CD4-positive, alpha-beta T cell treated with Interferon gamma for 1 hour (primary cell): ENCODE measurements at regions not wholly inside any gene's neighbourhood (a gene's known extent, or its start where the extent isn't known, plus 50 kb on each side); places are given as distances from the start of the nearest gene placed in this dataset.
A peak's percentile ranks its signal among the peaks of the same experiment; 100 is the strongest.
"Not testable (repeated sequence)": the region's sequence is repeated elsewhere in the genome, so short reads cannot be mapped to it uniquely, and the experiment has no call there.

ENCODE experiments used
- DNase-seq: peaks from one replicate; pipeline ENCODE4 v3.0.0-alpha.2; 2020

- no peak for DNase-seq
These were observed 203.1 kb downstream of the ARHGEF9 start for GRCh38 chrX:63581906-63582305.

DNA sequence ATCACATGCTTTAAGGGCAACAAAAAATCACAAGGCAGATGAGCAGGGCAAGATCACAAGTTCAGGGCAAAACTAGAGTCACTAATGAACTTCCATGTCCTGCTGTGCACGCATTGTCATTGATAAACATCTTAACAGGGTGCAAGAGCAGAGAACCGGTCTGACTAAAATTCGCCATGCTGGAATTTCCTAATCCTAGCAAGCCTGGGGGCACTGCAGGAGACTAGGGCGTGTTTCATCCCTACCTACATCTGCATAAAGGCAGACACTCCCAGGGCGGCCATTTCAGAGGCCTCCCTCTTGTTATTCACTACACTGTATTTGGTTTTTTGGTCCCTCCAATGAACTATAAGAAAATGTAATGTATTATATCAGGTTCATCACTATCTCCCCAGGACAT lies 203.6 kb downstream of the ARHGEF9 start:
- DNase-seq: no peak

DNA sequence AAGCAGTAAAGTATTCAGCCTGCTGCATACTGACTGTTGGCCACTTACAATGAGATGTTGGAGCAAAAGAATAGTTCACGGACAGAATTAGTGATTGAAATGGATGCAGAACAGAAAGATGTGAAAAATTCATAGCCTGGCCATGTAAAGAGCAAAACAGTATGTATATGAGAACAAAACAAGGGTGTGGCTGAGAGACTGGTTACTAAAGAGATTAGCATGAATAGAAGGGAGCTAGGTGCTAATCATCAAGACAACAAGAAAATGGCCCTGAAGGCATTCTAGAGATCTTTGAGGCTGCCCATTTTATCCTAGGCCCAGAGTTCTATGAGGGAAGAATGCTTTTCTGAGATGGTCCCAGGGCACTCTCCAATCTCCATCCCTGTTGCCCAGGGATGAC lies 208.5 kb downstream of the ARHGEF9 start:
- DNase-seq: no peak

GRCh38 chrX:63575700-63576099 lies 209.3 kb downstream of the ARHGEF9 start:
- DNase-seq: not testable (repeated sequence)

DNA sequence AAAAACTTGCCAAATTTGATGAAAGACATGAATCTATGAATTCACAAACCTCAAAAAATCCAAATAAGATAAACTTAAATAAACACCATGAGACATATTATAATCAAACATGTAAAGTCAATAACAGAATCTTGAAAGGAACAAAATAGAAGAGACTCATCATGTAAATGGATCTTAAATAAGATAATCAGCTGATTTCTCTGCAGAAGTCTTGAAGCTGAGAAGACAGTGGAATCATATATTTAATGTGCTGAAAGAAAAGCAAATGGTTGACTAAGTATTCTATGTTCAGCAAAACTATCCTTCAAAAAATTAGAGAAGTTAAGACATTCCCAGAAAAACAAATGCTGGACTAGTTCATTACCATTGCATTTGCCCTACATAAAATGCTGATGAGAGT lies 215.7 kb upstream of the SPIN4 start:
- DNase-seq: no peak

GRCh38 chrX:63561425-63561824 lies 210.3 kb upstream of the SPIN4 start:
- DNase-seq: no peak

DNA sequence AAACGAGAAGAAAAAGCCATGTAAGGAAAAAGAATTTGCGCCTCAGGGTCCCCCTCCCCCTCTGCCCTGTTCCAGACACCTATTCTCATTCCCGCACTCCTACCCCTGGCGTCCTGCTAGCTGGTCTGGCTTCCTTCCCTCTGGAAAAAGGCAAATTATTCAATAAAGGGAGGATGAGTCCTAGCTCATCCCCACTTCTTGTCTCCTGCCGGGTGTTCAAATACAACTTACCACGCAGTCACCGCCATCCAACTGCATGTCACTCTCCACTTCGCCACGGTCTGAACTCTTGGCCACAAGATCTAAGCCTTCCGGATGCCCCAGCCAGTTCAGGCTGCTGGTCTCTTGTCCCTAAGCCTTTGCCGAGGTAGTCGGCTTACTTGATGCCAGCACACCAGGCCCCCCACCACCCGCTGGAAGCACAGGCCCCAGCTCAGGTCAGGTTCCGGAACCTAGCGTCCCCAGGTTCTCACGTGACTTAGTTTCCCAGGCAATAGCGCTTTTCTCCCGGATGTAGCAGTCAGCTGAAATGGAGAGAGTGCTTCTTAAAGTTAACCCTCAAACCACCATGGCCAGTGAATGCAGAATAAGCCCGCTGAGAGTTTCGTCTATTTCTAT lies 209.6 kb upstream of the SPIN4 start:
- DNase-seq: peak; percentile 48

- DNase-seq: no peak
These were observed 200.7 kb upstream of the SPIN4 start for GRCh38 chrX:63551856-63552255.

DNA sequence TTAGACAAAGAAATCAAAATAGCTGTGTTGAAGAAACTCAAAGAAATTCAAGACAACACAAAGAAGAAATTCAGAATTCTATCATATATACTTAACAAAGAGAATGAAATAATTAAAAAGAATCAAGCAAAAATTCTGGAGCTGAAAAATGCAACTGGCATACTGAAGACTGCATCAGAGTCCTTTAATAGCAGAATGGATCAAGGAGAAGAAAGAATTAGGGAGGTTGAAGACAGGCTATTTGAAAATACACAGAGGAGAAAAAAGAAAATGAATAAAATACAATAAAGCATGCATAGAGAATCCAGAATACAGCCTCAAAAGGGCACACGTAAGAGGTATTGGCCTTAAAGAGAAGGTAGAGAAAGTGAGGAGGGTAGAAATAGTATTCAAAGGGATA lies 179.5 kb upstream of the SPIN4 start:
- no peak for DNase-seq

- no peak for DNase-seq
These were observed 178.8 kb upstream of the SPIN4 start for GRCh38 chrX:63529961-63530360.

DNA sequence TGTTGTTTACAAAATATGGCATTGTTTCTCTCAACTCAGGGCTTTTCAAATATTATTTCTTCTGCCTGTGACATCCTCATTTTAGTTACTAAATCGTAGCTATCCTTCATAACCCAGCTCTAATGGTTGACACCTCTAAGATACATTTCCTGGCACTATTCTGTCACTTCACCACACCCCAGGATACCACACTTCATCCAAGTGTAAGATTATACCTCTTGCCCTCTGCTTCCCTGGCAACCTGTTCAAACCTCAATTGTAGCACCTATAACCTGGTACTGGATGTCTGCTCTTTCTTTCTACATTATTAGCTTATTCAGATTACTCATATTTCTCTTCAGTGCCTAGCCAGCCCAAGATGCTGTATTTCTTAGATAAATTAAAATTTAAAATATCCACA lies 175.7 kb upstream of the SPIN4 start:
- DNase-seq: no peak

DNA sequence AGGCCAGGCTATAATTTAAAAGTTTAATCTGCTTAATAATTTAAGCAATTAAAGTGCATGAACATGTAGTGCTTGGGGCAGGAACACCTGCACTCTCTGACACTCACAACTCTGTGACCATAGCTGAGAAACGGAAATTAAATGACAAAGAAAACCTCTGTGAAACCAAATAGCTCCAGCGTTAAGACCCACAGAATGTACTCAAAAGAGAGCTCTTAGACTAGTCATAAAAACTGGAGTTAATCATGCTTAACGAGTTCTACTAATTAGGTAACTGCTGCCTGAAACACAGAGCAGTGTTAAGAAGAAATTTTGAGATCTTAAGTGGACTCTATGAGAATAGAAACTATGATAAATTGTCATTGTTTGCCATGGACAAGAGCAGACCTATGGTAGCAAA lies 174.4 kb upstream of the SPIN4 start:
- no peak for DNase-seq

GRCh38 chrX:63519368-63519767 lies 168.2 kb upstream of the SPIN4 start:
- DNase-seq: not testable (repeated sequence)

DNA sequence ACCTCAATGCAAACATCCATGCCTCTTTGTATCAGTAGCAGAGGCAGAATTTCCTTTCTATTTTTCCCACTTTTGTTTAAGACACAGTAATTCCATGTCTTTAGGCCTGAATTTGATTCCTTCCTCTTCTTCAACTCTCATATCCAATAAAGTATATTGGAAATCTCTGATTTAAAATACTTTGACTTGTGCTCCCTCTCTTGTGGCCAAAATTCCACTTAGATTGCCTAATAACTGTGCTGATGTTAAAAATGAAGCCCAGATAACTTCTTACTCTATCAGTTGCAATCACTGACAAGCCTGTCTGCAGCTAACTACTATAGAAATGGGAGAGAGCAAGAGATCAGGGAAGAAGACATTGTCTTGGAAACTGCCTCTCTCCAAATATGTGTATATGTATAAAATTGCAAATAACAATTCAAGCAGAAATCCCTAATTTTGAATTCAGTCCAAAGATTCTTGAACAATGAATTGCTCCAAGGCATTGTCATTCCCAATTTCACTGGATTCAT lies 163.5 kb upstream of the SPIN4 start:
- DNase-seq: no peak

GRCh38 chrX:63513825-63514568 lies 162.9 kb upstream of the SPIN4 start:
- no peak for DNase-seq

DNA sequence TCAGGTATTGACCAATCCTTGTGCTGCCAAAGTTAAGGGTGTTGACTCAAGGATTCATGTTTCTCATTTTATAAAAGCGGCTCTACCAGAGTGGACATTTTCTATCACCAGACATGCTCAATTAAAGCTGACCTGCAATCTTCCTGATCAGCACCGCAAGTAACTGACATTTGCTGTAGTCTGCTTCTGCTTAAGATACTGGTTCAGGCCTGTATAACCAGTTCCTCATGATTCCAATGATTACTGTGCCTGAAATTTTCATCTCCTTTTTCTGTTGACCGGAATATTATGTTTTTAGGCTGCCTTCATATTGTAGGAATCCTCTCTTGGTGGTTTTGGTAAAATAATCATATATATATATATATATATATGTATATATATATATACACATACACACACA lies 160.2 kb upstream of the SPIN4 start:
- DNase-seq: no peak

DNA sequence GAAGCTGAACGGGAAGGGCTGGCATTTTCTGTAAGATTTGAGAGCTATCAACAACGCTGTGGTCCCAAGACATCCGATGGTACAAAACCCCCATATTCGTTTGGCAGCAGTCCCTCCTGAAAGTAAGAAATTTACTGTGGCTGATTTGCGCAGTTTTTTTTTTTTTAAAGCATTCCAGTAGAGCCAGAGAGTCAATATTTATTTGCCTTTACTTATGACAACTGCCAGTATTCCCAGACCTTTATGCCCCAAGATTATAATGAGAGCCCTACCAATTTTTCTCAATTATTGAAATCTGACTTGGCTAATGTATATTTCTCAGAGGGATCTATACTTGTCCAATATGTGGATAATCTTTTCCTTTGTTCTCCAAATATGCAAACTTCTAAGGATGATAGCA lies 157.5 kb upstream of the SPIN4 start:
- no peak for DNase-seq

GRCh38 chrX:63506320-63506719 lies 155.2 kb upstream of the SPIN4 start:
- no peak for DNase-seq

DNA sequence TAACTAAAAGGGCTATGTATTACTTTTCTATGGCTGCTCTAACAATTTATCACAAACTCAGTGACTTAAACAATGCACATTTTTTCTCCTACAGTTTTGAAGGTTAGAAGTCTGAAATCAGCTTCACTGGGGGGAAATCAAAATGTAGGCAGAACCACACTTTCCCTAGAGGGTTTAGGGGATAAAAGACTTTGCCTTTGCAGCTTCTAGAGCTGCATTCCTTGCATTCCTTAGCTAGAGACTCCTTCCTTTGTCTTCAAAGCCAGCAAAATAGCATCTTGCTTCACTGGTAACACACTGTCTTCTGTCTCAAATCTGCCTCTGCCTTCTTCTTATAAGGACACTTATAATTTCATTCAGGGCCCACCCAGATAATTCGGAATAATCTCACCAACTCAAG lies 152.4 kb upstream of the SPIN4 start:
- DNase-seq: no peak

DNA sequence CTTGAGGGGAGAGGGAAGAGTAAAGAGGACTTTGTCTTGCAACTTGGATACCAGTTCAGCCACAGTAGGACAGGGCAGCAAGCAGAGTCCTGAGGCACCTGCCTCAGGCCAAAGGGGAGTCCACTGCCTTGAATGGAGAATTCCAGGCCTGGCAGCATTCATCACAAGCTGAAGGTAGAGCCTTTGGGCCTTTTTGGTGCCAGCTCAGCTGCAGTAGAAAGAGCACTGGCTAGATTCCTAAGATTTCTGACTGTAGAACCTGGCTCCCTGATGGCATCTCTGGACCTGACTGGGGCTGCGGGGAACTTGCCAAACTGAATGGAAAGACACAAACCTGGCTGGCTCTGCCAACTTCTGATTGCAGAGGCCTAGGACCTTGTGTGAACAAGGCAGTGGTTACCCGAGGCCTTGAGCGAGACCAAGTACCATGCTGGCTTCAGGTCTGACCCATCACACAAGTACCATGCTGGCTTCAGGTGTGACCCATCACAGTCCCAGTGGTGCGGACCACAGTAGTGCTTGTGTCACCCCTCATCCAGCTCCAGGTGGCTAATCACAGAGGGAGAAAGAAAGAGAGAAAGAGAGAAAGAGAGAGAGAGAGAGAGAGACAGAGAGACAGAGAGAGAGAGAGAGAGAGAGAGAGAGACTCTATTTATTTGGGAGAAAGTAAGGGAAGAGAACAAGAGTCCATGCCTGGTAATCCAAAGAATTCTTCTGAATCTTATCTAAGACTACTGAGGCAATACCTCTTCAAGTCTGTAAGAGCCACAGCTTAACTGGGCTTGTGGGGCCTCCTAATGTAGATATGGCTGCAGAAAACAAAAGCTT lies 137.6 kb upstream of the SPIN4 start:
- no peak for DNase-seq

DNA sequence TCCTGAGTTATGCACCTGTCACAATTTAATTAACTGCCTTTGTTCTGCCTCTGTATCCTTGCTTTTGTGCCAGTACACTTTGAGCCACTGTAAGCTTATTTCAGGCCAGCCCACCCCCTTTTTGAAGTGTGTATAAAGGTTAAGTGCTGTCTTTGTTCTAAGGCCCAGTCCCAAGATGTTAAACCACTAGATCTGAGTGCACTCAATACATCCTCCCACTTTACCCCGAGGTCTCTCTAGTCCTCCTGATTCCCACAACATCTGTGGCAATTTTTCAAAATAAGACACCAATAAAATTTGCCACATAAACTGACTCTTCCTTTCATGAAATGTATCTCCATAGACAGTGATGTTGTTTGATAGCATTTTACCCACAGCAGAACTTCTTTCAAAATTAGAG lies 124.1 kb upstream of the SPIN4 start:
- DNase-seq: no peak

GRCh38 chrX:63471004-63471403 lies 119.9 kb upstream of the SPIN4 start:
- DNase-seq: no peak

GRCh38 chrX:63470506-63470905 lies 119.4 kb upstream of the SPIN4 start:
- DNase-seq: no peak

GRCh38 chrX:63466690-63467089 lies 115.6 kb upstream of the SPIN4 start:
- DNase-seq: no peak
